ENCODE measurements at regions not wholly inside any gene's neighbourhood (a gene's known extent, or its start where the extent isn't known, plus 50 kb on each side); places are given as distances from the start of the nearest gene placed in this dataset.

- TF ChIP-seq NFRKB (IDR thresholded peaks at IDR 0.05; ENCODE audit: low read depth) (no peak), ZNF133 (CRISPR knock-in tag; IDR thresholded peaks at IDR 0.05) (no peak)
Measured at GRCh38 chr1:222955964-222956363, 141.1 kb downstream of the DISP1 start (continued).

- no peaks in the 10 kb centered on the region for H3K4me1 ChIP-seq (replicated peaks in 1 of 2; ENCODE audit: control insufficient read depth in 2 of 2, insufficient read depth in 2 of 2, low read length in 2 of 2)
- H3K4me2 ChIP-seq (ENCODE audit: insufficient read depth, low read length), result no peak overlapping the region
- DNase-seq (ENCODE audit: extremely low read depth in 1 of 4, low spot score in 3 of 4), result no peak
- H4K20me1 ChIP-seq (replicated peaks; ENCODE audit: control insufficient read depth, insufficient read depth, low read length), result no peaks in the 10 kb centered on the region
- in situ Hi-C loops (cut with MboI) (no loop called here), intact Hi-C loops (cut with micrococcal nuclease) (no loop called here)
- H3K36me3 ChIP-seq (ENCODE audit: control insufficient read depth, insufficient read depth, low read length), result no peaks in the 10 kb centered on the region
- H2AFZ ChIP-seq (ENCODE audit: low read depth, low read length), result no peak overlapping the region
- H3K9ac ChIP-seq (ENCODE audit: insufficient read depth in 1 of 2, low read depth in 2 of 2, low read length in 2 of 2), result no peak overlapping the region
- no peak overlapping the region for H3K27ac ChIP-seq (ENCODE audit: extremely low read depth, low read depth, low read length)
- no peaks in the 10 kb centered on the region for H3K9me3 ChIP-seq (replicated peaks; ENCODE audit: control insufficient read depth, insufficient read depth, low read depth, low read length)
- CTCF ChIA-PET (ENCODE audit: low intra/inter-chr PET ratio), result no interaction called here
- no peaks in the 10 kb centered on the region for H3K9me1 ChIP-seq (ENCODE audit: control insufficient read depth, insufficient read depth, low read length)
- H3K79me2 ChIP-seq (ENCODE audit: control insufficient read depth, insufficient read depth, low read length), result no peaks in the 10 kb centered on the region
- peaks cover 0 to 4% of the 10 kb centered on the region in 2 experiments; a peak in 3 of 5 replicates for H3K27me3 ChIP-seq (ENCODE audit: control insufficient read depth in 2 of 2, insufficient read depth in 2 of 2, low read length in 2 of 2)
- no peak overlapping the region for H3K4me3 ChIP-seq
- TF ChIP-seq C11orf30 (IDR thresholded peaks at IDR 0.05; ENCODE audit: low read depth) (no peak), ZNF239 (CRISPR knock-in tag; IDR thresholded peaks at IDR 0.05) (no peak), HIVEP1 (CRISPR knock-in tag; IDR thresholded peaks at IDR 0.05) (no peak), TCF7 (IDR thresholded peaks at IDR 0.05; ENCODE audit: borderline replicate concordance) (no peak), EZH2 (IDR thresholded peaks at IDR 0.05; ENCODE audit: borderline replicate concordance, low read depth, low read length) (no peak), STAT5B (CRISPR knock-in tag; IDR thresholded peaks at IDR 0.05) (no peak), ZBTB9 (CRISPR knock-in tag; IDR thresholded peaks at IDR 0.05) (no peak), TRIM24 (IDR thresholded peaks at IDR 0.05) (no peak), ZNF589 (CRISPR knock-in tag; IDR thresholded peaks at IDR 0.05; ENCODE audit: low read depth) (no peak), DDX20 (tag; IDR thresholded peaks at IDR 0.05; ENCODE audit: low read depth) (no peak), ILF3 (IDR thresholded peaks at IDR 0.05; ENCODE audit: borderline replicate concordance) (no peak), SP2 (IDR thresholded peaks at IDR 0.05; ENCODE audit: extremely low read depth, low read depth, low read length, poor library complexity, severe bottlenecking) (no peak), RHOXF2B (CRISPR knock-in tag; conservative IDR thresholded peaks at IDR 0.05) (no peak)
- no peak for FAIRE-seq
- ATAC-seq, result no peak
- BruUV-seq (replicated peaks), result no TSS peak
- POLR2A ChIA-PET, result no interaction called here
Measured at GRCh38 chr1:222956601-222957000, 141.8 kb downstream of the DISP1 start.
